Suprapubic skin (tissue), 3 donors: ENCODE measurements at regions not wholly inside any gene's neighbourhood (a gene's known extent, or its start where the extent isn't known, plus 50 kb on each side); places are given as distances from the start of the nearest gene placed in this dataset.

Experiments
- CTCF ChIP-seq, 2 donors: fragments of 200-600 bp in 1 of 2; fragments of 450-650 bp in 1 of 2; sonication (generic) in 1 of 2; IDR thresholded peaks; one replicate each; pipeline ENCODE4 v1.5.1; 2016 to 2019; ENCODE audit warnings: antibody characterized with exemption in 2 of 2, mild to moderate bottlenecking in 1 of 2, moderate library complexity in 1 of 2
- EP300 ChIP-seq: sonication (generic); formaldehyde crosslinking; IDR thresholded peaks from one replicate; pipeline ENCODE4 v1.6.1; 2017; ENCODE audit warnings: antibody characterized with exemption
- POLR2A ChIP-seq, 2 donors: fragments of 450-650 bp; IDR thresholded peaks; one replicate each; pipeline ENCODE4 v1.6.1; 2017; ENCODE audit warnings: antibody characterized with exemption in 2 of 2, mild to moderate bottlenecking in 2 of 2, moderate library complexity in 2 of 2

DNA sequence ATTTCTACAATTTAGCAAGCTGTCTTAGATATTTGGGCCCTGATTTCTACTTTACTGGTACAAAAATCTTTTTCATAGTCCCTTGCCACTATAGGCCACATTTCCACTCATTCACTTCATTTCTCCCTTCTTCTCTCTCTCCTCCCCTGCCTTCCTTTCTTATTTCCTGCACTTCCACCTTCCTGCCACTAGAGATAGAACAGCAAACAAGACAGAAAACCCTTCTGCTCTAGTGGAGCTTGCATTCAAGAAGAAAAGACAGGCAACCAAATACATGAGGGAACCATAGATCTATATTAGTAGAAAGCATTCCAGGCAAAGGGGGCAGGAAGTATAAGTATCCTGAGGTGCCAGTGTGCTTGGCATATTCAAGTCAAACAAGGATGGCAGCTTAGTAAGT lies 623.5 kb downstream of the FLRT2 start:
- TF ChIP-seq CTCF (IDR thresholded peaks at IDR 0.05) (no peak), POLR2A (IDR thresholded peaks at IDR 0.05) (no peak), EP300 (no peak)
